Nephron (organoid): ENCODE measurements at regions not wholly inside any gene's neighbourhood (a gene's known extent, or its start where the extent isn't known, plus 50 kb on each side); places are given as distances from the start of the nearest gene placed in this dataset.

Experiments
- H3K27ac Mint-ChIP-seq, 3 experiments: 2 replicates each; pipeline ENCODE4 v1.8.0; 2020; ENCODE audit warnings: mixed read lengths in 3 of 3, mild to moderate bottlenecking in 2 of 3, moderate library complexity in 1 of 3
- H3K27me3 Mint-ChIP-seq: 2 replicates; pipeline ENCODE4 v1.8.0; 2021; ENCODE audit warnings: low read depth, mild to moderate bottlenecking, moderate library complexity, mixed read lengths
- H3K36me3 Mint-ChIP-seq: 2 replicates; pipeline ENCODE4 v1.8.0; 2020; ENCODE audit warnings: low read depth, mixed read lengths
- H3K4me1 Mint-ChIP-seq: 2 replicates; pipeline ENCODE4 v1.8.0; 2020; ENCODE audit warnings: mixed read lengths
- H3K4me3 Mint-ChIP-seq, 3 experiments: 2 replicates each; pipeline ENCODE4 v1.8.0; 2020; ENCODE audit warnings: mild to moderate bottlenecking in 3 of 3, mixed read lengths in 3 of 3, moderate library complexity in 2 of 3
- H3K9me3 Mint-ChIP-seq: 2 replicates; pipeline ENCODE4 v1.8.0; 2020; ENCODE audit warnings: mixed read lengths
- CTCF ChIP-seq, 3 experiments: fragments of 200-600 bp; sonication (generic); IDR thresholded peaks; one replicate each; pipeline ENCODE4 v1.5.0; 2021; ENCODE audit warnings: antibody characterized with exemption in 3 of 3; ENCODE audit not compliant: unreplicated experiment in 3 of 3

- TF ChIP-seq CTCF (IDR thresholded peaks at IDR 0.05; ENCODE audit: unreplicated experiment in 3 of 3) = no peak
- no peaks in the 10 kb centered on the region for H3K27me3 Mint-ChIP-seq
- H3K9me3 Mint-ChIP-seq = no peaks in the 10 kb centered on the region
- H3K27ac Mint-ChIP-seq = no peak overlapping the region
- no peaks in the 10 kb centered on the region for H3K36me3 Mint-ChIP-seq
- no peaks in the 10 kb centered on the region for H3K4me1 Mint-ChIP-seq
- H3K4me3 Mint-ChIP-seq = no peak overlapping the region
Measured at GRCh38 chr1:191831572-191831971, 326.7 kb upstream of the RGS18 start.

GRCh38 chr1:191839891-191840290, 318.4 kb upstream of the RGS18 start:
- Mint-ChIP-seq H3K4me3 (no peak overlapping the region), H3K27ac (no peak overlapping the region), H3K4me1 (no peaks in the 10 kb centered on the region), H3K9me3 (no peaks in the 10 kb centered on the region), H3K27me3 (no peaks in the 10 kb centered on the region), H3K36me3 (no peaks in the 10 kb centered on the region)
- TF ChIP-seq CTCF (IDR thresholded peaks at IDR 0.05; ENCODE audit: unreplicated experiment in 3 of 3) = no peak

DNA sequence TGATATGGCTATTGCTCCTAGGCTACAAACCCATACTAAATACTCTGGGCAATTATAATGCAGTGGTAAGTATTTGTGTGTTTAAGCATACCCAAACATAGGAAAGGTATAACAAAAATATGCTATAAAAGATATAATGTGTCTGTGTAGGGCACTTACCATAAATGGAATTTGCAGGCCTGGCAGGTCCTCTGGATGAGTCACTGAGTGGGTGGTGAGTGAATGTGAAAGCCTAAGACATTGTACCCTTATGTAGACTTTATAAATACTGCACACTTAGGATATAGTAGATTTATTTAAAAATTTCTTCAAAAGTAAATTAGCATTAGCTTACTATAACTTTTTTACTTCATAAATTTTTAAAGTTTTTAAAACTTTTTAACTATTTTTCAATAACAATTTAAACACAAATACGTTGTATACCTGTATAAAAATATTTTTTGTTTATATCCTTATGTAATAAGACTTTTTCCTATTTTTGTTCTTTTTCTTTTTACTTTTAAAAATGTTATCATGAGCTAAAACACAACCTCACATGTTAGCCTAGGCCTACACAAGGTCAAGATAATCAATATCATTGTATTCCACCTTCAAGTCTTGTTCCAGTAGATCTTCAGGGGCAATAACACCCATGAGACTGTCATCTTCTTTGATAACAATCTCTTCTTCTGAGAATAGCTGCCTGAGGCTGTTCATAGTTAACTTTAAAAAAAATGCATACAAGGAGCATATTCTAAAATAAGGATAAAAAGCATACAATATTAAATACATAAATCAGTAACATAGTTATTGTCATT, 306.3 kb upstream of the RGS18 start:
- Mint-ChIP-seq H3K4me1 (no peaks in the 10 kb centered on the region), H3K27ac (no peak overlapping the region), H3K9me3 (no peaks in the 10 kb centered on the region), H3K36me3 (no peaks in the 10 kb centered on the region), H3K4me3 (no peak overlapping the region), H3K27me3 (no peaks in the 10 kb centered on the region)
- no peak for TF ChIP-seq CTCF (IDR thresholded peaks at IDR 0.05; ENCODE audit: unreplicated experiment in 3 of 3)

DNA sequence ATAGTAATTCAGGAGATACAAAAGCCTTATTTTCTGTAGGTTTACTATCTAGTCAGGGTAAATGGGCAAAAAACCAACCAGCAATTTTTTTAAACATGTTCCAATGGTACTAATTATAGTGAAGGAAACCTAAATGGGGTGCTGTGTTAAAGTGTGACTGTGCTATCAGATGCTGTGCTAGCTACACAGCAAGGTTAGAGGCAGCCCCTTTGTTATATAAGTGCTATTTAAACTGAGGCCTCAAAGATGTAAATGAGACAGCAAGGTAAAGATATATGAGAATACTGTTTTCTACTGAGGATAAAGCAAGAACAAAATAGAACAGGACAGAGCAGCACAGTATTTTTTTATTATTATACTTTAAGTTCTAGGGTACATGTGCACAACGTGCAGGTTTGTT, 305.4 kb upstream of the RGS18 start:
- Mint-ChIP-seq H3K4me3 (no peak overlapping the region), H3K4me1 (no peaks in the 10 kb centered on the region), H3K36me3 (no peaks in the 10 kb centered on the region), H3K9me3 (no peaks in the 10 kb centered on the region), H3K27me3 (no peaks in the 10 kb centered on the region), H3K27ac (no peak overlapping the region)
- TF ChIP-seq CTCF (IDR thresholded peaks at IDR 0.05; ENCODE audit: unreplicated experiment in 3 of 3) = no peak

GRCh38 chr1:191857600-191857999, 300.7 kb upstream of the RGS18 start:
- Mint-ChIP-seq H3K9me3 (peaks cover 12% of the 10 kb centered on the region), H3K4me3 (no peak overlapping the region), H3K4me1 (no peaks in the 10 kb centered on the region), H3K27me3 (no peaks in the 10 kb centered on the region), H3K36me3 (no peaks in the 10 kb centered on the region), H3K27ac (no peak overlapping the region)
- TF ChIP-seq CTCF (IDR thresholded peaks at IDR 0.05; ENCODE audit: unreplicated experiment in 3 of 3) = no peak

GRCh38 chr1:191865479-191865878, 292.8 kb upstream of the RGS18 start:
- Mint-ChIP-seq H3K9me3 (peaks cover 26% of the 10 kb centered on the region), H3K4me1 (no peaks in the 10 kb centered on the region), H3K27me3 (no peaks in the 10 kb centered on the region), H3K36me3 (no peaks in the 10 kb centered on the region), H3K27ac (no peak overlapping the region), H3K4me3 (no peak overlapping the region)
- no peak for TF ChIP-seq CTCF (IDR thresholded peaks at IDR 0.05; ENCODE audit: unreplicated experiment in 3 of 3)
